Activated CD4-positive, alpha-beta T cell treated with anti-CD3 and anti-CD28 coated beads, Interleukin-10, Interleukin-2, amounts not matched to agents 100 ng/mL and 50 ng/mL, durations not matched to agents 16 hours and 8 hours (primary cell): ENCODE measurements at regions not wholly inside any gene's neighbourhood (a gene's known extent, or its start where the extent isn't known, plus 50 kb on each side); places are given as distances from the start of the nearest gene placed in this dataset.
A peak's percentile ranks its signal among the peaks of the same experiment; 100 is the strongest.
"Not testable (repeated sequence)": the region's sequence is repeated elsewhere in the genome, so short reads cannot be mapped to it uniquely, and the experiment has no call there.

Experiments used
- DNase-seq: peaks from one replicate; pipeline ENCODE4 v3.0.0-alpha.2; 2020

- DNase-seq = no peak
Measured at GRCh38 chr6:2611092-2611491, 139.6 kb downstream of the MYLK4 start.

GRCh38 chr6:2608503-2608902 lies 142.2 kb downstream of the MYLK4 start:
- no peak for DNase-seq

GRCh38 chr6:2600363-2600762 lies 150.4 kb downstream of the MYLK4 start:
- no peak for DNase-seq

- no peak for DNase-seq
Measured at GRCh38 chr6:2599817-2600216, 150.9 kb downstream of the MYLK4 start.

- DNase-seq = no peak
Measured at GRCh38 chr6:2598867-2599266, 151.9 kb downstream of the MYLK4 start.

GRCh38 chr6:2597991-2598390 lies 152.7 kb downstream of the MYLK4 start:
- no peak for DNase-seq

- not testable (repeated sequence) for DNase-seq
Measured at GRCh38 chr6:2597457-2597856, 153.3 kb downstream of the MYLK4 start.

GRCh38 chr6:2596222-2596621 lies 154.5 kb downstream of the MYLK4 start:
- no peak for DNase-seq

- no peak for DNase-seq
Measured at GRCh38 chr6:2594868-2595267, 155.9 kb downstream of the MYLK4 start.

GRCh38 chr6:2593167-2593566 lies 157.6 kb downstream of the MYLK4 start:
- no peak for DNase-seq

GRCh38 chr6:2589171-2589661 lies 161.5 kb downstream of the MYLK4 start:
- no peak for DNase-seq

GRCh38 chr6:2583459-2583858 lies 167.3 kb downstream of the MYLK4 start:
- DNase-seq = no peak

GRCh38 chr6:2582268-2582667 lies 168.5 kb downstream of the MYLK4 start:
- no peak for DNase-seq

GRCh38 chr6:2581611-2582010 lies 169.1 kb downstream of the MYLK4 start:
- DNase-seq = no peak

- DNase-seq = no peak
Measured at GRCh38 chr6:2581011-2581410, 169.7 kb downstream of the MYLK4 start.

- no peak for DNase-seq
Measured at GRCh38 chr6:2579804-2580570, 170.7 kb downstream of the MYLK4 start.

- no peak for DNase-seq
Measured at GRCh38 chr6:2579241-2579761, 171.4 kb downstream of the MYLK4 start.

- no peak for DNase-seq
Measured at GRCh38 chr6:2578767-2579166, 172.0 kb downstream of the MYLK4 start.

GRCh38 chr6:2576499-2576898 lies 174.2 kb downstream of the MYLK4 start:
- DNase-seq = no peak

GRCh38 chr6:2575236-2575635 lies 175.5 kb downstream of the MYLK4 start:
- DNase-seq = no peak

- not testable (repeated sequence) for DNase-seq
Measured at GRCh38 chr6:2569420-2569819, 181.3 kb downstream of the MYLK4 start.

- no peak for DNase-seq
Measured at GRCh38 chr6:2566048-2566447, 184.7 kb downstream of the MYLK4 start.

GRCh38 chr6:2565499-2565898 lies 185.2 kb downstream of the MYLK4 start:
- DNase-seq = no peak

- DNase-seq = peak; percentile 80
Measured at GRCh38 chr6:2563635-2564034, 187.1 kb downstream of the MYLK4 start.
